Fibroblast of pulmonary artery (primary cell): ENCODE measurements at regions not wholly inside any gene's neighbourhood (a gene's known extent, or its start where the extent isn't known, plus 50 kb on each side); places are given as distances from the start of the nearest gene placed in this dataset.

ENCODE experiments used
- DNase-seq: peaks from one replicate; pipeline ENCODE4 v3.0.0-alpha.2; 2010; ENCODE audit warnings: low read depth
- H3K4me3 ChIP-seq: replicated peaks from 2 replicates; pipeline ENCODE4 v1.5.1; 2011; ENCODE audit warnings: low read depth, mild to moderate bottlenecking, control low read depth, low read length, moderate library complexity
- CTCF ChIP-seq: IDR thresholded peaks from 2 replicates; pipeline ENCODE4 v1.5.1; 2011; ENCODE audit warnings: mild to moderate bottlenecking, control low read depth, low read length, inconsistent platforms; ENCODE audit errors: missing control alignments

GRCh38 chr7:10315881-10316280 is 657.8 kb upstream of the PHF14 start:
- no peak for TF ChIP-seq CTCF
- H3K4me3 ChIP-seq, result no peak overlapping the region
- DNase-seq, result no peak

GRCh38 chr7:10316488-10316887 is 657.2 kb upstream of the PHF14 start:
- no peak for TF ChIP-seq CTCF
- DNase-seq, result no peak
- no peak overlapping the region for H3K4me3 ChIP-seq

GRCh38 chr7:10325395-10325794 is 648.3 kb upstream of the PHF14 start:
- TF ChIP-seq CTCF, result no peak
- DNase-seq, result no peak
- H3K4me3 ChIP-seq, result no peak overlapping the region

GRCh38 chr7:10343108-10343507 is 630.6 kb upstream of the PHF14 start:
- no peak overlapping the region for H3K4me3 ChIP-seq
- TF ChIP-seq CTCF, result no peak
- DNase-seq, result no peak

- DNase-seq, result no peak
- no peak for TF ChIP-seq CTCF
- no peak overlapping the region for H3K4me3 ChIP-seq
Measured at GRCh38 chr7:10346032-10346431, 627.6 kb upstream of the PHF14 start.

- no peak overlapping the region for H3K4me3 ChIP-seq
- no peak for DNase-seq
- no peak for TF ChIP-seq CTCF
Measured at GRCh38 chr7:10355816-10356215, 617.9 kb upstream of the PHF14 start.

- no peak overlapping the region for H3K4me3 ChIP-seq
- DNase-seq, result no peak
- no peak for TF ChIP-seq CTCF
Measured at GRCh38 chr7:10360050-10360449, 613.6 kb upstream of the PHF14 start.
